Choroid plexus epithelial cell (primary cell): ENCODE measurements at regions not wholly inside any gene's neighbourhood (a gene's known extent, or its start where the extent isn't known, plus 50 kb on each side); places are given as distances from the start of the nearest gene placed in this dataset.

ENCODE experiments used
- DNase-seq: peaks from one replicate; pipeline ENCODE4 v3.0.0-alpha.2; 2010; ENCODE audit warnings: low read depth
- H3K4me3 ChIP-seq: 2 replicates; pipeline ENCODE4 v1.5.1; 2011; ENCODE audit warnings: low read depth, mild to moderate bottlenecking, control low read depth, low read length, moderate library complexity
- TF ChIP-seq, protein P1 (sequence below): conservative IDR thresholded peaks from 2 replicates; pipeline ENCODE4 v1.5.1; 2011; ENCODE audit warnings: low read depth, mild to moderate bottlenecking, control low read depth, inconsistent platforms, low read length, moderate library complexity

DNA sequence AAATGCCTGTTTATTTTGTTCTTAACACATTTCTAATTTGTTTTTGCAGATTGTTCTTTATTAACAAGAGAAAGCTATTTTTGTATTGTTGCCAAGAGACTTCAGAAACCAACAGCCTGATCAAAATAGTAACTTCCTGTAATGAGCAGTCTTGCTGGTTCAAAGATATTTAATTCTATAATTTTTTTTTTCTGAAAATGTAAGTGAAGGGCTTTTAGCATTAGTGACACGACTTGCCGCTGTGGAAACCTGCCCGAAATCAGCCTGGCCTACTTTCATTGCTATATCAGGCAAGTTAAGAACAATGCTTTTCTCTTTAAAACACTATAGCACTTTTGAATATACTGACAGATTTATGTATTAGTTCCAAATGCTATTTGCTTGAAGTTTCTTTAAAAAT lies 374.3 kb downstream of the EFNB2 start:
- TF ChIP-seq, protein P1, sequence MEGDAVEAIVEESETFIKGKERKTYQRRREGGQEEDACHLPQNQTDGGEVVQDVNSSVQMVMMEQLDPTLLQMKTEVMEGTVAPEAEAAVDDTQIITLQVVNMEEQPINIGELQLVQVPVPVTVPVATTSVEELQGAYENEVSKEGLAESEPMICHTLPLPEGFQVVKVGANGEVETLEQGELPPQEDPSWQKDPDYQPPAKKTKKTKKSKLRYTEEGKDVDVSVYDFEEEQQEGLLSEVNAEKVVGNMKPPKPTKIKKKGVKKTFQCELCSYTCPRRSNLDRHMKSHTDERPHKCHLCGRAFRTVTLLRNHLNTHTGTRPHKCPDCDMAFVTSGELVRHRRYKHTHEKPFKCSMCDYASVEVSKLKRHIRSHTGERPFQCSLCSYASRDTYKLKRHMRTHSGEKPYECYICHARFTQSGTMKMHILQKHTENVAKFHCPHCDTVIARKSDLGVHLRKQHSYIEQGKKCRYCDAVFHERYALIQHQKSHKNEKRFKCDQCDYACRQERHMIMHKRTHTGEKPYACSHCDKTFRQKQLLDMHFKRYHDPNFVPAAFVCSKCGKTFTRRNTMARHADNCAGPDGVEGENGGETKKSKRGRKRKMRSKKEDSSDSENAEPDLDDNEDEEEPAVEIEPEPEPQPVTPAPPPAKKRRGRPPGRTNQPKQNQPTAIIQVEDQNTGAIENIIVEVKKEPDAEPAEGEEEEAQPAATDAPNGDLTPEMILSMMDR = no peak
- H3K4me3 ChIP-seq = no peak overlapping the region
- peak; percentile 47 for DNase-seq

DNA sequence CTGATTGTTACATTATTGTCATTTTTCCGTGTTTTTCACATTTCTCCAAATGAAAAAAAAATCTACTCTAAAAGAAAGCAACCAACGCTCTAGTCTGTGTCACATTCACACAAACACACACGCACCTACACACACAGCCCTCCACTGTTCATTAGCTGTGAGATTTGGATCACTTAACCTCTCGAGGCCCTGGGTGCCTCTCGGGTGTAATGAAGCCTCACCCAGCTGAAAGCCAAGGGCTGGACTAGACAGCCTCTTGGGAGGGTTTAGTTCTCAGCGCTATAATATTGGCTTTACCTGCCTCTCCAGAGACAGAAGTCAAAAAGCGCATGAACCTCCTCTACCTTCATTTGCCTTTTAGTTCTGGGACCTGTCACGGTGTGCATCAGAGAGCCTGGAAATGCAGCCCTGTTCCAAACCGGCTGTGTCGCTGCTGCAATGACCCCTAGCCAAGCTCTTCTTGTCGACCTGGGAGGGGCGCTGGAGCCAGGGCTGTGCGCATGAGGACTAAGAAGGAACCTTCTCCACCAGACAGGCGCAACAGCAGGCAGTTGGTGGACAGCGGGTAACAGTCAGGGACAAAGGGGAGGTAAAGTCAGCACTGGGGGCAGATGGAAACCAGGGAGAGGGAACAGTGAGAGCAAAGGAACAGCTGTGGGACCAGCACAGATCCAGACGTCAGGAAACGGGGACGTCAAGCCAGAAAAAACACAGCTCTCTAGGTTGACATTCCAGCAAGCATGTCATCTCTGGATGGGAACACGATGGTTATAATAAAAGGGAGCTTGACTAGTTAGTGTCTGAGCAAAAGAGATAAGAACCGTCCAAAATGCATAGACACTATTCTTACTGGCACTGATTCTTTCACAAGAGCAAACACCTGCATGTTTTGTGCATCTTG lies 375.9 kb downstream of the EFNB2 start:
- DNase-seq = no peak
- H3K4me3 ChIP-seq = no peak overlapping the region
- TF ChIP-seq, protein P1 = no peak

DNA sequence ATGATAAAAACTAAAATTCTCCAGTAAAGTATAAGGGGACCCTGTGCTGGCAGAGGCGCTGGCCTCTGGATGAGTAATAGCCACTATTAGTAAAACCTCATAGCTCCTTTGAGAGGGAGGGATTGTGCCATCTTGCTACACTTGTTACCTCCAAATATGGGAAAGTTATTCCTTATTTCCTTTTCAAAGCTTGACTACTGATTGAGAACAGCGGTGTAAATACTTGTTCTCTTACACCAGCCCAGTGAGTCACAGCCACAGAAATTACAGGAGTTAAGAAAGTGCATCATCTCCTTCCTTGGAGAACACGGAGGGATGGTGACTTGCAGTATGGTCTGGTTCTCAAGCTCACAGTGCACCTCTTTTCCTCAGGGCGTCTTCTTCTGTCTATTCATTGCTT lies 379.0 kb downstream of the EFNB2 start:
- peak; percentile 97 for DNase-seq
- TF ChIP-seq, protein P1 = no peak
- H3K4me3 ChIP-seq = no peak overlapping the region

DNA sequence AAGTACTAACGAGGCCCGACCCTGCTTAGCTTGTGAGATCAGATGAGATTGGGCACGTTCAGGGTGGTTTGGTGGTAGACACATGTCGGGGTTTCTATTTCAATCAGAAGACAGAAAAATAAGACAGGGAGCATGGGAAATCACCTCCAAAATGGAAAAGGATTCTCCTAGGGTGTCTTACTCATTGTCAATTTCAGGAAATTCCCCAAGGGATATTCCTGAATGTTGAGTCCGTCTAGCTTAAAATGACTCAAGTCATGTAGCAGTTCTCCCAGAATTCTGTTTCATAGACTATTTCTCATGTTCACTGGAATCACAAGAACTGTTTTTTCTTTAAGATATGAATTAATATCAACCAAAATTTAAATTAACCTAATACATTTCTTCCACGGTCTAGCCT lies 380.1 kb downstream of the EFNB2 start:
- TF ChIP-seq, protein P1 = no peak
- no peak for DNase-seq
- no peak overlapping the region for H3K4me3 ChIP-seq

DNA sequence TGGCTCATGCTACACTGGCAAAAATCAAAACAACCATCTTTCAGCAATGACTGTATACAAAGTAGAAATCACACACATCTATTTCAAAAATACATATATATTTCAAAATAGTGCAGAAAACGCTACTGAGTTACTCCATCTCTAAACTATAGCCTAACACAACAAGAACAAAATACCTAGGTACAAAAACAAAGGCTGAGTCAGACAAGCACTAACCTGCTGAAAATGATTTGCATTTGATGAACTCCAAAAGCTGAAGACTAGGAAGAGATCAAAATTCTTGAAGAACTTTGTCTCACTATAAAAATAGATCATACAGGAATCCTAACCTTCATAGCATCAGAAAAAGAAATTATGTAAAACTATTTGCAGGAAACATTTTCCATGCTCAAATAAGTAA lies 381.6 kb downstream of the EFNB2 start:
- no peak overlapping the region for H3K4me3 ChIP-seq
- TF ChIP-seq, protein P1 = no peak
- no peak for DNase-seq

DNA sequence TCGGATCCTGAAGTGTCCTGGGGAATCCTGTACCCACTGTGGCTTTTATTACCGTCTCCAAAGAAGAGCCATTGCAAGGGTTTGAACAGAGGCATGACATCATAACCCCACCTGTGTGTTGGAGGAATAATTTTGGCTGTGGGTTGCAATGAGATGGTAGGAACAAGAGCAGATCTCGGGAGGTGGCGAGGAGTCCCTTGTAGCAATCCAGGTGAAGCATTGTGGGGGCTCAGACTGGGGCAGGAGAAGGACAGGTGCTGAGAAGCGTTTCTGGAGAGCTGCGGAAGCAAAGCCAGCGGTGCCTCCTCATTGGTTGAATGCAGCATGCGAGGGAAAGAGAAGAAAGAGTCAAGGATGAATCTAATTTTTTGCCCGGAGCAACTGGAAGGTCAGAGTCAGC lies 382.4 kb downstream of the EFNB2 start:
- TF ChIP-seq, protein P1 = no peak
- no peak overlapping the region for H3K4me3 ChIP-seq
- DNase-seq = no peak

DNA sequence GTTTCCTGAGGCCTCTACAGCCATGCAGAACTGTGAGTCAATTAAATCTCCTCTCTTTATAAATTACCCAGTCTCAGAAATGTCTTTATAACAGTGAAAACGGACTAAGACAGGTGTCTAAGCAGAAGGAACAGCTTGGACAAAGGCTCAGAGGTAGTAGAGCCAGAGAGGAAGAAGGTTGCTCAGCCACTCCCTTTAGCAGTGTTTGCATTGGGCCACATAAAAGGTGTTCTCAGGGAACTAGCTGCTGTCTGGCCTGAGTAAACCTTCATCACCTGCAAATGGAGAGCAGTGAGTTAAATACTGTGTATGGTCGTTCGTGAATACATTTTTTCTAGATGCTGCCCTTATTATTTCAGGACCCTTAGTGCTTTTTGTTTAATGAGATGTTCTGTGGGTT lies 383.4 kb downstream of the EFNB2 start:
- no peak overlapping the region for H3K4me3 ChIP-seq
- TF ChIP-seq, protein P1 = no peak
- no peak for DNase-seq
